NT2/D1 (cell line): ENCODE measurements at regions not wholly inside any gene's neighbourhood (a gene's known extent, or its start where the extent isn't known, plus 50 kb on each side); places are given as distances from the start of the nearest gene placed in this dataset.

Experiments used
- YY1 ChIP-seq: IDR thresholded peaks from 2 replicates; pipeline ENCODE4 v1.6.1; 2011; ENCODE audit not compliant: insufficient read length, insufficient read depth
- ZNF274 ChIP-seq: IDR thresholded peaks from 2 replicates; pipeline ENCODE4 v1.6.1; 2011; ENCODE audit warnings: mild to moderate bottlenecking, low read depth, low read length

- TF ChIP-seq YY1 (no peak), ZNF274 (no peak)
These were observed 263.6 kb upstream of the AUTS2 start for GRCh38 chr7:69334701-69335100.
